Natural killer cell (primary cell): ENCODE measurements at regions not wholly inside any gene's neighbourhood (a gene's known extent, or its start where the extent isn't known, plus 50 kb on each side); places are given as distances from the start of the nearest gene placed in this dataset.

Source experiments
- ATAC-seq, 3 donors: fragments of 150-1000 bp in 2 of 3; fragments of 200-7000 bp in 1 of 3; cut with Tn5 transposase; 1 replicate in 1 of 3; 2 replicates in 2 of 3; pipeline ENCODE4 v1.10.0; 2021; ENCODE audit warnings: mild to moderate bottlenecking in 2 of 3, moderate library complexity in 2 of 3
- DNase-seq, 2 donors: peaks; one replicate each; pipeline versions ENCODE4 v3.0.0 to v3.0.0-alpha.2; 2013 to 2021; ENCODE audit warnings: mixed read lengths in 1 of 2
- H3K27ac ChIP-seq: one replicate; pipeline ENCODE4 v1.5.1; 2013; ENCODE audit warnings: mild to moderate bottlenecking, low read length
- H3K27me3 ChIP-seq: one replicate; pipeline ENCODE4 v1.6.1; 2013; ENCODE audit warnings: low read length; ENCODE audit not compliant: control insufficient read depth, insufficient read depth
- H3K36me3 ChIP-seq: one replicate; pipeline ENCODE4 v1.6.1; 2013; ENCODE audit warnings: low read length; ENCODE audit not compliant: control insufficient read depth, insufficient read depth
- H3K4me1 ChIP-seq: one replicate; pipeline ENCODE4 v1.6.1; 2013; ENCODE audit warnings: low read length; ENCODE audit not compliant: control insufficient read depth, insufficient read depth
- H3K4me3 ChIP-seq: one replicate; pipeline ENCODE4 v1.5.1; 2013; ENCODE audit warnings: low read length
- H3K9me3 ChIP-seq: one replicate; pipeline ENCODE4 v1.6.1; 2013; ENCODE audit warnings: low read length; ENCODE audit not compliant: control insufficient read depth, insufficient read depth
- H3K27ac Mint-ChIP-seq, 2 donors: one replicate each; pipeline ENCODE4 v1.8.0; 2022; ENCODE audit warnings: mild to moderate bottlenecking in 2 of 2, mixed read lengths in 2 of 2, moderate library complexity in 1 of 2
- H3K27me3 Mint-ChIP-seq, 2 donors: one replicate each; pipeline ENCODE4 v1.8.0; 2022; ENCODE audit warnings: low read depth in 2 of 2, mixed read lengths in 2 of 2
- H3K36me3 Mint-ChIP-seq: one replicate; pipeline ENCODE4 v1.8.0; 2022; ENCODE audit warnings: mixed read lengths
- H3K4me1 Mint-ChIP-seq, 2 donors: one replicate each; pipeline ENCODE4 v1.8.0; 2022; ENCODE audit warnings: mixed read lengths in 2 of 2
- H3K4me3 Mint-ChIP-seq: one replicate; pipeline ENCODE4 v1.8.0; 2022; ENCODE audit warnings: mild to moderate bottlenecking, moderate library complexity, mixed read lengths
- H3K9me3 Mint-ChIP-seq, 2 donors: one replicate each; pipeline ENCODE4 v1.8.0; 2022; ENCODE audit warnings: mixed read lengths in 2 of 2
- CTCF ChIP-seq: fragments of 200-600 bp; IDR thresholded peaks from one replicate; pipeline ENCODE4 v1.8.0; 2022; ENCODE audit warnings: antibody characterized with exemption
- WGBS: methylation state at CpG from one replicate; pipeline ENCODE4 v1.1.7; 2013; ENCODE audit warnings: missing lambda C conversion rate; ENCODE audit not compliant: insufficient coverage; 5-methylcytosine and 5-hydroxymethylcytosine counted together
- intact Hi-C: fragments of 100-400 bp; cut with micrococcal nuclease; formaldehyde crosslinking; loops from one replicate; pipeline ENCODE4 v1.14.2; 2022

- no peak for DNase-seq
- H3K27me3 Mint-ChIP-seq: no peaks in the 10 kb centered on the region
- H3K27ac ChIP-seq: no peak overlapping the region
- no peak overlapping the region for H3K4me3 Mint-ChIP-seq
- no peaks in the 10 kb centered on the region for H3K9me3 Mint-ChIP-seq
- H3K27me3 ChIP-seq: no peaks in the 10 kb centered on the region
- no peaks in the 10 kb centered on the region for H3K36me3 ChIP-seq
- H3K4me3 ChIP-seq: no peak overlapping the region
- 83% methylated on average over 6 of the region's 6 CpGs for WGBS
- no peaks in the 10 kb centered on the region for H3K36me3 Mint-ChIP-seq
- H3K27ac Mint-ChIP-seq: no peak overlapping the region
- TF ChIP-seq CTCF: no peak
- no peaks in the 10 kb centered on the region for H3K9me3 ChIP-seq
- intact Hi-C loops: no loop called here
- H3K4me1 ChIP-seq: no peaks in the 10 kb centered on the region
- no peak for ATAC-seq
- no peaks in the 10 kb centered on the region for H3K4me1 Mint-ChIP-seq
These were observed 192.5 kb downstream of the NDFIP2 start for GRCh38 chr13:79673310-79673992.

DNA sequence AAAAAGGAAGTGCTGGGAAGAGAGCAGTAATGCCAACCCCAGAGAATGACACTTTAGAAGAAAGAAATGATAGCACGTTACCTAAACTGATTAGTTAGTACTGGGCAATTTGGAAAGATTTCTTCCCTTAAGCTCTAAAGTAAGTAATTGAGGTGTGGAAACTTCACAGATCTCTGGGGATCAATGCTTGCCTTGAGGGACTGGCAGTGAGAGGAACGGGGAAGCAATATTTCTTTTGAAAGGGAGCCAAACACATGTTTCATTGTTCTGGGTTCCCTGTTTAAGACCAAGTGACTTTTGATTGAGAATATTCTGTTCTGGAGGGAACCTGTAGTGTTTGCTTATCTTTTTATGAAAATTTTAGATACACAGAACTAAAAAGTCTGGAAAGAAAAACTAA lies 190.5 kb downstream of the NDFIP2 start:
- 32% methylated on average over 2 of the region's 2 CpGs for WGBS
- H3K4me1 ChIP-seq: no peaks in the 10 kb centered on the region
- H3K9me3 Mint-ChIP-seq: no peaks in the 10 kb centered on the region
- H3K9me3 ChIP-seq: no peaks in the 10 kb centered on the region
- DNase-seq: no peak
- ATAC-seq: no peak
- no peak overlapping the region for H3K4me3 Mint-ChIP-seq
- no peaks in the 10 kb centered on the region for H3K4me1 Mint-ChIP-seq
- no peak overlapping the region for H3K27ac Mint-ChIP-seq
- H3K36me3 ChIP-seq: no peaks in the 10 kb centered on the region
- no peak for TF ChIP-seq CTCF
- no peaks in the 10 kb centered on the region for H3K36me3 Mint-ChIP-seq
- no peaks in the 10 kb centered on the region for H3K27me3 Mint-ChIP-seq
- H3K27me3 ChIP-seq: no peaks in the 10 kb centered on the region
- H3K4me3 ChIP-seq: no peak overlapping the region
- H3K27ac ChIP-seq: no peak overlapping the region
- intact Hi-C loops: no loop called here

DNA sequence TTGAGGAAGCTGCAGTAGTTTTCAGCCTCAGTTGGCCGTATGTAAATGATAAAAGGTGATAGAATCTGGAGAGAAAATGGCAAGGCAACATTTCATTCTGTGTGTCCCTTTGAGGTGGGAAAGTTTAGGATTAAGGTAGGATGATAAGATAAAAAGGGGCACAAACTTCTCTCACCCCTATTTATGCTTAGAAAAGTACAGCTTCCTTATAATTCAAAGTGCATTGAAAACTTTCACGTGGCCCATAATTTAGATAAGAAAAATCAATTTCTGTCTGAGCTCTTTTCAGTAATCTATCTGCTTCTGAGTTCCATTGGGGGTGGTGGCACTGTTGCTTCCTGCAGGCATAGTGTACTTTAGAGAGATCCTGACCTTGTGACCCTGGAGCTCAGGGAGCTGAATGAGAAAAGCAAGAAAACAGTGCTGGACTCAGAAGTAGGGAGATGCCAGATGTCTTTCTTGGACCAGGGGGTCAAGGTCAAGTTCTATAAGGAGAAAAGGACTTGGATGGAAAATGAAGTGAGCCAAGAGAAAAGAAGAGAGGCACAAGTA lies 187.3 kb downstream of the NDFIP2 start:
- no peak overlapping the region for H3K4me3 ChIP-seq
- DNase-seq: no peak
- H3K27ac ChIP-seq: no peak overlapping the region
- H3K9me3 ChIP-seq: no peaks in the 10 kb centered on the region
- Mint-ChIP-seq H3K27ac (no peak overlapping the region), H3K27me3 (no peaks in the 10 kb centered on the region), H3K9me3 (no peaks in the 10 kb centered on the region), H3K4me3 (no peak overlapping the region), H3K36me3 (no peaks in the 10 kb centered on the region), H3K4me1 (no peaks in the 10 kb centered on the region)
- no peaks in the 10 kb centered on the region for H3K4me1 ChIP-seq
- ATAC-seq: no peak
- WGBS: 59% methylated on average over 2 of the region's 2 CpGs
- H3K27me3 ChIP-seq: no peaks in the 10 kb centered on the region
- no peak for TF ChIP-seq CTCF
- intact Hi-C loops: no loop called here
- H3K36me3 ChIP-seq: no peaks in the 10 kb centered on the region

DNA sequence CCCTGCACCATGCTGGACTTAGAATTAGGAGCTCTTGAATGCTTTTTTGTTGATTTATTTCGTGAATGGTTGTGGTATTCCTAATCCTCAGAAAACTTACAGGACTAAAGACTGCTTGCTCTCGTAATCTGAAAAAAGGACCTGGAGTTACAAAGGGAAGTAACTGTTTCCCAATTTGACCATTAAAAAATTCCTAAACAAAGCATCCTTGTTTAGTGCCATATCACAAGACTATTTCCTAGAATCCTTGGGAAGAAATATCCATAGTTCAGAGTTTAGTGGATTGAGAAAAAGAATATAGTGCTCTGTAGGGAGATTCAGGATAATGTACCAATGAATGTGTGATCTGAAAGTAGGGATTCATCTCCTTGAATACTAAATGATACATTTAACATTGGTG lies 186.8 kb downstream of the NDFIP2 start:
- no peaks in the 10 kb centered on the region for H3K9me3 Mint-ChIP-seq
- intact Hi-C loops: no loop called here
- no peaks in the 10 kb centered on the region for H3K4me1 ChIP-seq
- H3K27ac ChIP-seq: no peak overlapping the region
- ATAC-seq (no peak), DNase-seq (no peak)
- no peaks in the 10 kb centered on the region for H3K36me3 Mint-ChIP-seq
- H3K27me3 ChIP-seq: no peaks in the 10 kb centered on the region
- no CpG with 5 or more reads among the region's 2 CpGs for WGBS
- peaks cover 0 to 2% of the 10 kb centered on the region in 2 donors for H3K27me3 Mint-ChIP-seq
- no peak for TF ChIP-seq CTCF
- no peak overlapping the region for H3K4me3 Mint-ChIP-seq
- H3K4me1 Mint-ChIP-seq: no peaks in the 10 kb centered on the region
- no peak overlapping the region for H3K27ac Mint-ChIP-seq
- H3K36me3 ChIP-seq: no peaks in the 10 kb centered on the region
- H3K9me3 ChIP-seq: no peaks in the 10 kb centered on the region
- H3K4me3 ChIP-seq: no peak overlapping the region
